ENCODE measurements at regions not wholly inside any gene's neighbourhood (a gene's known extent, or its start where the extent isn't known, plus 50 kb on each side); places are given as distances from the start of the nearest gene placed in this dataset.

- TF ChIP-seq EZH2 (IDR thresholded peaks at IDR 0.05): no peak
- TF ChIP-seq POLR2AphosphoS5 (IDR thresholded peaks at IDR 0.05; ENCODE audit: borderline replicate concordance, low read depth, low read length): no peak
- TF ChIP-seq FOXP2 (optimal IDR thresholded peaks at IDR 0.05; ENCODE audit: control extremely low read depth, extremely low read length, insufficient read depth): no peak
Measured at GRCh38 chr5:124025306-124025845, 513.4 kb downstream of the CSNK1G3 start.
